ENCODE measurements at regions not wholly inside any gene's neighbourhood (a gene's known extent, or its start where the extent isn't known, plus 50 kb on each side); places are given as distances from the start of the nearest gene placed in this dataset.
A peak's percentile ranks its signal among the peaks of the same experiment; 100 is the strongest.

DNA sequence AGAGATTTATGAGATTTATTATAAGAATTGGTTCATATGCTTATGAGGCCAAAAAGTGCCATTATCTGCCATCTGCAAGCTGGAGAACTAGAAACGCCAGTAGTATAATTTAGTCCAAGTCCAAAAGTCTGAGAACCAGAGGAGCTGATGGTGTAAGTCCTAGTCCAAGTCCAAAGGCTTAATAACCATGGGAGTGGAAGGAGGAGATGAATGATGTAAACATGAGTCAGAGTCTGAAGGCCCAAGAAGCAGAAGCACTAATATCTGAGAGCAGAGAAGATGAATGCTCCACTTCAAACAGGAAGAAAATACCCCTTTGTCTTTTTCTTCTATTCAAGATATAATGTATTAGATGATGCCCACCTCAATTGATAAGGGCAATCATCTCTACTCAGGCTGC lies 185.7 kb downstream of the CGGBP1 start:
- Histone ChIP-seq H3K9me3 (ENCODE audit: low read depth, low read length) (no peaks in the 10 kb centered on the region), H3K4me1 (ENCODE audit: insufficient read depth, low read length) (no peaks in the 10 kb centered on the region), H3K4me3 (ENCODE audit: insufficient read depth, low read length) (no peak overlapping the region), H2AFZ (ENCODE audit: low read length) (no peak overlapping the region), H3K79me2 (ENCODE audit: insufficient read depth, low read length) (no peaks in the 10 kb centered on the region), H4K20me1 (ENCODE audit: insufficient read depth, low read length) (no peaks in the 10 kb centered on the region), H3K36me3 (ENCODE audit: insufficient read depth, low read length) (no peaks in the 10 kb centered on the region), H3K4me2 (ENCODE audit: insufficient read depth, low read length) (no peak overlapping the region), H3K27me3 (ENCODE audit: insufficient read depth, low read length) (no peaks in the 10 kb centered on the region), H3K27ac (ENCODE audit: low read depth, low read length) (no peak overlapping the region)
- DNase-seq (ENCODE audit: insufficient read length, low spot score, missing footprints) = peak; percentile 37
- TF ChIP-seq, protein P1, sequence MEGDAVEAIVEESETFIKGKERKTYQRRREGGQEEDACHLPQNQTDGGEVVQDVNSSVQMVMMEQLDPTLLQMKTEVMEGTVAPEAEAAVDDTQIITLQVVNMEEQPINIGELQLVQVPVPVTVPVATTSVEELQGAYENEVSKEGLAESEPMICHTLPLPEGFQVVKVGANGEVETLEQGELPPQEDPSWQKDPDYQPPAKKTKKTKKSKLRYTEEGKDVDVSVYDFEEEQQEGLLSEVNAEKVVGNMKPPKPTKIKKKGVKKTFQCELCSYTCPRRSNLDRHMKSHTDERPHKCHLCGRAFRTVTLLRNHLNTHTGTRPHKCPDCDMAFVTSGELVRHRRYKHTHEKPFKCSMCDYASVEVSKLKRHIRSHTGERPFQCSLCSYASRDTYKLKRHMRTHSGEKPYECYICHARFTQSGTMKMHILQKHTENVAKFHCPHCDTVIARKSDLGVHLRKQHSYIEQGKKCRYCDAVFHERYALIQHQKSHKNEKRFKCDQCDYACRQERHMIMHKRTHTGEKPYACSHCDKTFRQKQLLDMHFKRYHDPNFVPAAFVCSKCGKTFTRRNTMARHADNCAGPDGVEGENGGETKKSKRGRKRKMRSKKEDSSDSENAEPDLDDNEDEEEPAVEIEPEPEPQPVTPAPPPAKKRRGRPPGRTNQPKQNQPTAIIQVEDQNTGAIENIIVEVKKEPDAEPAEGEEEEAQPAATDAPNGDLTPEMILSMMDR (IDR thresholded peaks at IDR 0.05; ENCODE audit: extremely low read depth, low read depth, low read length) = no peak

GRCh38 chr3:87867001-87867400 lies 191.8 kb downstream of the CGGBP1 start:
- Histone ChIP-seq H3K4me1 (ENCODE audit: insufficient read depth, low read length) (no peaks in the 10 kb centered on the region), H3K27ac (ENCODE audit: low read depth, low read length) (no peak overlapping the region), H2AFZ (ENCODE audit: low read length) (no peak overlapping the region), H3K79me2 (ENCODE audit: insufficient read depth, low read length) (no peaks in the 10 kb centered on the region), H3K4me2 (ENCODE audit: insufficient read depth, low read length) (no peak overlapping the region), H3K4me3 (ENCODE audit: insufficient read depth, low read length) (no peak overlapping the region), H3K36me3 (ENCODE audit: insufficient read depth, low read length) (no peaks in the 10 kb centered on the region), H3K27me3 (ENCODE audit: insufficient read depth, low read length) (no peaks in the 10 kb centered on the region), H3K9me3 (ENCODE audit: low read depth, low read length) (no peaks in the 10 kb centered on the region), H4K20me1 (ENCODE audit: insufficient read depth, low read length) (no peaks in the 10 kb centered on the region)
- TF ChIP-seq, protein P1 (IDR thresholded peaks at IDR 0.05; ENCODE audit: extremely low read depth, low read depth, low read length) = no peak
- no peak for DNase-seq (ENCODE audit: insufficient read length, low spot score, missing footprints)

GRCh38 chr3:87856126-87856525 lies 202.7 kb downstream of the CGGBP1 start:
- no peak overlapping the region for H3K4me3 ChIP-seq (ENCODE audit: insufficient read depth, low read length)
- H3K27me3 ChIP-seq (ENCODE audit: insufficient read depth, low read length) = no peaks in the 10 kb centered on the region
- H4K20me1 ChIP-seq (ENCODE audit: insufficient read depth, low read length) = no peaks in the 10 kb centered on the region
- no peak overlapping the region for H3K27ac ChIP-seq (ENCODE audit: low read depth, low read length)
- H3K4me2 ChIP-seq (ENCODE audit: insufficient read depth, low read length) = peak overlapping the region; percentile 51
- no peak overlapping the region for H2AFZ ChIP-seq (ENCODE audit: low read length)
- TF ChIP-seq, protein P1 (IDR thresholded peaks at IDR 0.05; ENCODE audit: extremely low read depth, low read depth, low read length) = no peak
- no peaks in the 10 kb centered on the region for H3K9me3 ChIP-seq (ENCODE audit: low read depth, low read length)
- no peaks in the 10 kb centered on the region for H3K4me1 ChIP-seq (ENCODE audit: insufficient read depth, low read length)
- H3K79me2 ChIP-seq (ENCODE audit: insufficient read depth, low read length) = no peaks in the 10 kb centered on the region
- no peaks in the 10 kb centered on the region for H3K36me3 ChIP-seq (ENCODE audit: insufficient read depth, low read length)
- DNase-seq (ENCODE audit: insufficient read length, low spot score, missing footprints) = no peak

- H3K27ac ChIP-seq (ENCODE audit: low read depth, low read length) = no peak overlapping the region
- H3K4me2 ChIP-seq (ENCODE audit: insufficient read depth, low read length) = peak overlapping the region; percentile 51
- no peaks in the 10 kb centered on the region for H3K27me3 ChIP-seq (ENCODE audit: insufficient read depth, low read length)
- no peak overlapping the region for H2AFZ ChIP-seq (ENCODE audit: low read length)
- no peaks in the 10 kb centered on the region for H3K36me3 ChIP-seq (ENCODE audit: insufficient read depth, low read length)
- no peaks in the 10 kb centered on the region for H4K20me1 ChIP-seq (ENCODE audit: insufficient read depth, low read length)
- no peak for DNase-seq (ENCODE audit: insufficient read length, low spot score, missing footprints)
- no peaks in the 10 kb centered on the region for H3K4me1 ChIP-seq (ENCODE audit: insufficient read depth, low read length)
- no peak overlapping the region for H3K4me3 ChIP-seq (ENCODE audit: insufficient read depth, low read length)
- no peaks in the 10 kb centered on the region for H3K9me3 ChIP-seq (ENCODE audit: low read depth, low read length)
- TF ChIP-seq, protein P1 (IDR thresholded peaks at IDR 0.05; ENCODE audit: extremely low read depth, low read depth, low read length) = no peak
- H3K79me2 ChIP-seq (ENCODE audit: insufficient read depth, low read length) = no peaks in the 10 kb centered on the region
These were observed 203.2 kb downstream of the CGGBP1 start for GRCh38 chr3:87855616-87856015.

Data from osteoblast (primary cell).